Esophagus muscularis mucosa (tissue), 4 donors: ENCODE measurements at regions not wholly inside any gene's neighbourhood (a gene's known extent, or its start where the extent isn't known, plus 50 kb on each side); places are given as distances from the start of the nearest gene placed in this dataset.
"Not testable (repeated sequence)": the region's sequence is repeated elsewhere in the genome, so short reads cannot be mapped to it uniquely, and the experiment has no call there.

Source experiments
- DNase-seq: peaks from one replicate; pipeline ENCODE4 v3.0.0-alpha.2; 2017; ENCODE audit errors: extremely low spot score
- H3K27ac ChIP-seq, 4 donors: fragments of 200-600 bp; sonication (generic); replicated peaks in 1 of 4; 1 replicate in 3 of 4; 2 replicates in 1 of 4; pipeline ENCODE4 v1.5.1; 2016 to 2019; ENCODE audit warnings: mild to moderate bottlenecking in 1 of 4
- H3K27me3 ChIP-seq, 4 donors: fragments of 200-600 bp; sonication (generic); one replicate each; pipeline versions ENCODE4 v1.5.1 to v1.6.0; 2016 to 2019
- H3K36me3 ChIP-seq, 4 donors: fragments of 200-600 bp; sonication (generic); one replicate each; pipeline ENCODE4 v1.5.1; 2016 to 2019
- H3K4me1 ChIP-seq, 4 donors: fragments of 200-600 bp; sonication (generic); one replicate each; pipeline ENCODE4 v1.5.1; 2016 to 2019
- H3K4me3 ChIP-seq, 4 donors: fragments of 200-600 bp; sonication (generic); 1 replicate in 2 of 4; 2 replicates in 2 of 4; pipeline ENCODE4 v1.5.1; 2016 to 2019; ENCODE audit warnings: mild to moderate bottlenecking in 4 of 4, moderate library complexity in 1 of 4
- H3K9me3 ChIP-seq, 4 donors: fragments of 200-600 bp; sonication (generic); 1 replicate in 3 of 4; 2 replicates in 1 of 4; pipeline ENCODE4 v1.5.1; 2016 to 2019
- EP300 ChIP-seq: sonication (generic); formaldehyde crosslinking; IDR thresholded peaks from one replicate; pipeline ENCODE4 v1.6.1; 2017; ENCODE audit warnings: antibody characterized with exemption
- POLR2A ChIP-seq: fragments of 450-650 bp; IDR thresholded peaks from one replicate; pipeline ENCODE4 v1.6.1; 2017; ENCODE audit warnings: antibody characterized with exemption, moderate library complexity, mild to moderate bottlenecking, low read depth
- POLR2AphosphoS5 ChIP-seq, 2 donors: sonication (generic); formaldehyde crosslinking; IDR thresholded peaks; one replicate each; pipeline ENCODE4 v1.6.1; 2017; ENCODE audit warnings: antibody characterized with exemption in 2 of 2
- WGBS: methylation state at CpG from one replicate; pipeline ENCODE4 v1.1.5; 2018; 5-methylcytosine and 5-hydroxymethylcytosine counted together
- intact Hi-C: fragments of 100-400 bp; cut with DNase I; formaldehyde crosslinking; loops from one replicate; pipeline ENCODE4 v1.15.1; 2023
- TF ChIP-seq, protein P1 (sequence below), 3 experiments: fragments of 200-600 bp in 2 of 3; fragments of 450-650 bp in 1 of 3; sonication (generic) in 2 of 3; IDR thresholded peaks; one replicate each; pipeline ENCODE4 v1.5.1; 2017 to 2019; ENCODE audit warnings: antibody characterized with exemption in 3 of 3, mild to moderate bottlenecking in 2 of 3, moderate library complexity in 1 of 3

DNA sequence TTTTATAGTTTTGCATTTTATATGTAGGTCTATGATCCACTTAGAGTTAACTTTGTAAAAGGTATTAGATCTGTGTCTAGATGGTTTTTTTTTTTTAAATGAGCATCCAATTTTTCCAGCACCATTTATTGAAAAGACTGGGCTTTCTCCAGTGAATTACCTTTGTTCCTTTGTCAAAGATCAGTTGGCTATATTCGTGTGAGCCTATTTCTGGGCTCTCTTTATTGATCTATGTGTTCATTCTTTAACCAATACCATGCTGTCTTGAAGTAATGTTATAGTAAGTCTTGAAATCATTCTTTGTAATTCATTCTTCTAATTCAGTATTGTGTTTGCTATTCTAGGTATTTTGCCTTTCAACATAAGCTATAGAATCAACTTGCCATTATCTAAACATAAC is 165.4 kb upstream of the ARPP21 start:
- Histone ChIP-seq H3K4me1 (no peaks in the 10 kb centered on the region), H3K36me3 (no peaks in the 10 kb centered on the region)
- 23% methylated on average over 1 of the region's 1 CpG for WGBS

GRCh38 chr3:35482566-35482965 is 156.8 kb upstream of the ARPP21 start:
- 82% methylated on average over 2 of the region's 4 CpGs for WGBS
- H3K9me3 ChIP-seq, H3K27me3 ChIP-seq: not testable (repeated sequence)

More for the DNA sequence above, 165.4 kb upstream of the ARPP21 start:
- Histone ChIP-seq H3K27me3 (no peaks in the 10 kb centered on the region), H3K27ac (no peak overlapping the region), H3K9me3 (no peaks in the 10 kb centered on the region), H3K4me3 (no peak overlapping the region)
- no peak for DNase-seq
- intact Hi-C loops: no loop called here
- TF ChIP-seq POLR2AphosphoS5 (IDR thresholded peaks at IDR 0.05) (no peak), POLR2A (no peak), EP300 (no peak)
- TF ChIP-seq, protein P1, sequence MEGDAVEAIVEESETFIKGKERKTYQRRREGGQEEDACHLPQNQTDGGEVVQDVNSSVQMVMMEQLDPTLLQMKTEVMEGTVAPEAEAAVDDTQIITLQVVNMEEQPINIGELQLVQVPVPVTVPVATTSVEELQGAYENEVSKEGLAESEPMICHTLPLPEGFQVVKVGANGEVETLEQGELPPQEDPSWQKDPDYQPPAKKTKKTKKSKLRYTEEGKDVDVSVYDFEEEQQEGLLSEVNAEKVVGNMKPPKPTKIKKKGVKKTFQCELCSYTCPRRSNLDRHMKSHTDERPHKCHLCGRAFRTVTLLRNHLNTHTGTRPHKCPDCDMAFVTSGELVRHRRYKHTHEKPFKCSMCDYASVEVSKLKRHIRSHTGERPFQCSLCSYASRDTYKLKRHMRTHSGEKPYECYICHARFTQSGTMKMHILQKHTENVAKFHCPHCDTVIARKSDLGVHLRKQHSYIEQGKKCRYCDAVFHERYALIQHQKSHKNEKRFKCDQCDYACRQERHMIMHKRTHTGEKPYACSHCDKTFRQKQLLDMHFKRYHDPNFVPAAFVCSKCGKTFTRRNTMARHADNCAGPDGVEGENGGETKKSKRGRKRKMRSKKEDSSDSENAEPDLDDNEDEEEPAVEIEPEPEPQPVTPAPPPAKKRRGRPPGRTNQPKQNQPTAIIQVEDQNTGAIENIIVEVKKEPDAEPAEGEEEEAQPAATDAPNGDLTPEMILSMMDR (IDR thresholded peaks at IDR 0.05): no peak

DNA sequence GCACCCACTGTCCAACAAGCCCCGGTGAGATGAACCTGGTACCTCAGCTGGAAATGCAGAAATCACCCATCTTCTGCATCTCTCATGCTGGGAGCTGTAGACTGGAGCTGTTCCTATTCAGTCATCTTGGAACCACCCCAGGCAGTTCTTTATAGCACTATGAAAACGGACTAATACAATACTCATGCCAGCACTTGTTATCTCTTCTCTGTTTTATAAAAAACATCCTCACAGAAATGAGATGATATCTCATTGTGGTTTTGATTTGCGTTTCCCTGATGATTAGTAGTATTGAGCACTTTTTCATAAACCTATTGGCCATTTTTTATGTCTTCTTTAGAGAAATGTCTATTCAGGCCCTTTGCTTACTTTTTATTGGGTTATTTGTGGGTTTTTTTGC is 156.2 kb upstream of the ARPP21 start:
- intact Hi-C loops: no loop called here
- no peaks in the 10 kb centered on the region for H3K36me3 ChIP-seq
- DNase-seq: no peak
- H3K4me1 ChIP-seq: no peaks in the 10 kb centered on the region
- 77% methylated on average over 3 of the region's 3 CpGs for WGBS
- H3K9me3 ChIP-seq: no peaks in the 10 kb centered on the region
- H3K27ac ChIP-seq: no peak overlapping the region
- H3K27me3 ChIP-seq: no peaks in the 10 kb centered on the region
- no peak overlapping the region for H3K4me3 ChIP-seq
- TF ChIP-seq POLR2AphosphoS5 (IDR thresholded peaks at IDR 0.05) (no peak), EP300 (no peak), POLR2A (no peak)
- TF ChIP-seq, protein P1 (IDR thresholded peaks at IDR 0.05): no peak

More at GRCh38 chr3:35482566-35482965, 156.8 kb upstream of the ARPP21 start:
- intact Hi-C loops, H3K4me1 ChIP-seq, H3K4me3 ChIP-seq, H3K36me3 ChIP-seq, DNase-seq, H3K27ac ChIP-seq: not testable (repeated sequence)

DNA sequence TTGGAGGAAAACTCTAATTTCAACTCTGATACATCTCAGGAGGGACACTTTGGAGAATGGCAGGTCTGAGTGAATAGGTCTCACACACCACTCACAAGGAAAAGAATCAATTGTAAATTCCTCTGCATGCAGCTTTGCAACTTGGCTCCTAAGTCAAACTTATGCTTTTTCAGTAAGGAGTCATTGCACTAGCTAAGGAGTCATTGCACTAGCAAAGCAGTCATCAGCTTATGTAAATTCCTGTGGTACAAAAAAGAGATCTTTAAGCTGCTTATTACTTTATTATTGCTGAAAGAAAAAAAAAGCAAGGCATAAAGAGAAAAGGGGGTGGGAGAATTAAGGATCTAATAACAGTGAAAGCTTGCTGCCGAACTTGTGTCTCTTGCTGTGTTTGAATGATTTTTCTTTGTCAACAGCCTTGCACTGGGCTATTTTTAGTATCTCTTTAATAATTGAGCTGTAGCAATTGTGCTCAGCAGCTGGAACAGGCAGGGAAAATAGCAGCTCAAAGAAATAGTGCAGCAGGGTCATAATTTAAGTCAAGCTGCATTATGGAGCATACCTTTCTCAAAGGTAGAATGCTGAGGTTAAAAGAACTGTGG is 154.3 kb upstream of the ARPP21 start:
- Histone ChIP-seq H3K4me1 (no peaks in the 10 kb centered on the region), H3K27me3 (no peaks in the 10 kb centered on the region), H3K4me3 (no peak overlapping the region), H3K36me3 (no peaks in the 10 kb centered on the region), H3K9me3 (no peaks in the 10 kb centered on the region), H3K27ac (no peak overlapping the region)
- WGBS: 21% methylated on average over 1 of the region's 1 CpG
- TF ChIP-seq, protein P1 (IDR thresholded peaks at IDR 0.05): no peak
- TF ChIP-seq POLR2AphosphoS5 (IDR thresholded peaks at IDR 0.05) (no peak), EP300 (no peak), POLR2A (no peak)
- no peak for DNase-seq
- intact Hi-C loops: no loop called here

GRCh38 chr3:35486295-35486694 is 153.0 kb upstream of the ARPP21 start:
- Histone ChIP-seq H3K27me3 (no peaks in the 10 kb centered on the region), H3K9me3 (no peaks in the 10 kb centered on the region), H3K4me3 (no peak overlapping the region), H3K4me1 (no peaks in the 10 kb centered on the region), H3K36me3 (no peaks in the 10 kb centered on the region), H3K27ac (no peak overlapping the region)
- WGBS: 60% methylated on average over 1 of the region's 1 CpG
- TF ChIP-seq EP300: no peak
- TF ChIP-seq POLR2A: no peak
- no peak for TF ChIP-seq POLR2AphosphoS5 (IDR thresholded peaks at IDR 0.05)
- TF ChIP-seq, protein P1 (IDR thresholded peaks at IDR 0.05): no peak
- no peak for DNase-seq
- intact Hi-C loops: no loop called here
